OCI-LY3 (cell line): ENCODE measurements at regions not wholly inside any gene's neighbourhood (a gene's known extent, or its start where the extent isn't known, plus 50 kb on each side); places are given as distances from the start of the nearest gene placed in this dataset.

Source experiments
- CTCF ChIP-seq: fragments of 200-600, 300-600 bp; sonication (generic); IDR thresholded peaks from 2 replicates; pipeline ENCODE4 v1.5.1; 2014; ENCODE audit warnings: antibody characterized with exemption, low read length, low read depth
- EZH2phosphoT487 ChIP-seq: fragments of 200-600 bp; shearing (Covaris generic); IDR thresholded peaks from 2 replicates; pipeline ENCODE4 v1.6.1; 2018; ENCODE audit warnings: antibody characterized with exemption, mixed run types, low read depth

- TF ChIP-seq CTCF, result no peak
- TF ChIP-seq EZH2phosphoT487, result no peak
Measured at GRCh38 chr10:118900617-118901016, 128.9 kb upstream of the NANOS1 start.
